GM12878 (cell line): ENCODE measurements at regions not wholly inside any gene's neighbourhood (a gene's known extent, or its start where the extent isn't known, plus 50 kb on each side); places are given as distances from the start of the nearest gene placed in this dataset.
"Not testable (repeated sequence)": the region's sequence is repeated elsewhere in the genome, so short reads cannot be mapped to it uniquely, and the experiment has no call there.

Source experiments
- ATAC-seq: fragments of 200-7000 bp; cut with Tn5 transposase; 3 replicates; pipeline ENCODE4 v1.9.1; 2020; ENCODE audit warnings: mild to moderate bottlenecking, moderate library complexity
- BruUV-seq: library from RNA; stranded (reverse); fragments of 400-500 nt; replicated peaks from 2 replicates; lab custom pipeline; 2021; lab: Mats Ljungman, UMichigan
- CTCF ChIA-PET: fragments of 300-600 bp; sonication (Branson Sonifier 250); formaldehyde crosslinking; extraction: SDS; loops from one replicate; lab custom pipeline; 2021; ENCODE audit warnings: inconsistent platforms; lab: Yijun Ruan, JAX
- POLR2A ChIA-PET: fragments of 350-600 bp; formaldehyde crosslinking; extraction: SDS; loops from one replicate; lab custom pipeline; 2021; ENCODE audit warnings: inconsistent platforms; lab: Charles Lee
- RAD21 ChIA-PET: fragments of 300-600 bp; sonication (Branson Sonifier 250); formaldehyde crosslinking; loops from one replicate; lab custom pipeline; 2023; ENCODE audit warnings: antibody characterized with exemption; ENCODE audit not compliant: unreplicated experiment; lab: Charles Lee
- SMC1A ChIA-PET: fragments of 300-600 bp; sonication (Branson Sonifier 250); formaldehyde crosslinking; loops from one replicate; lab custom pipeline; 2023; ENCODE audit not compliant: unreplicated experiment, uncharacterized antibody; lab: Charles Lee
- DNase-seq: peaks from one replicate; pipeline ENCODE4 v3.0.0-alpha.2; 2011; ENCODE audit warnings: low read depth, low spot score
- FAIRE-seq: peaks from 3 replicates; lab custom pipeline; 2011; peaks lifted over from hg19 to GRCh38; lab: Jason Lieb, UNC
- H2AFZ ChIP-seq: 2 replicates; pipeline ENCODE4 v1.6.0; 2011; ENCODE audit warnings: low read depth, low read length, control low read depth; ENCODE audit not compliant: control insufficient read depth
- H3K27ac ChIP-seq: 2 replicates; pipeline ENCODE4 v1.5.1; 2011; ENCODE audit warnings: control low read depth; ENCODE audit not compliant: control insufficient read depth, insufficient read depth
- H3K27me3 ChIP-seq, 2 experiments: replicated peaks in 1 of 2; 2 replicates each; pipeline versions ENCODE4 v1.6.0 to v1.6.1; 2011; ENCODE audit warnings: low read length in 1 of 2; ENCODE audit not compliant: control insufficient read depth in 2 of 2, insufficient read depth in 2 of 2
- H3K36me3 ChIP-seq, 2 experiments: 2 replicates each; pipeline ENCODE4 v1.5.1; 2011; ENCODE audit warnings: low read length in 1 of 2; ENCODE audit not compliant: control insufficient read depth in 2 of 2, insufficient read depth in 2 of 2
- H3K4me1 ChIP-seq: 2 replicates; pipeline ENCODE4 v1.6.1; 2011; ENCODE audit warnings: mild to moderate bottlenecking, low read length, moderate library complexity, mixed read lengths; ENCODE audit not compliant: control insufficient read depth, insufficient read depth
- H3K4me2 ChIP-seq: 2 replicates; pipeline ENCODE4 v1.6.0; 2011; ENCODE audit warnings: control low read depth; ENCODE audit not compliant: control insufficient read depth, insufficient read depth
- H3K4me3 ChIP-seq: fragments of 200-600 bp; sonication (generic); 2 replicates; pipeline ENCODE4 v1.5.1; 2016
- H3K79me2 ChIP-seq: 2 replicates; pipeline ENCODE4 v1.6.0; 2011; ENCODE audit warnings: low read length; ENCODE audit not compliant: control insufficient read depth, insufficient read depth
- H3K9ac ChIP-seq: 2 replicates; pipeline ENCODE4 v1.8.0; 2011; ENCODE audit warnings: low read length, control low read depth, mixed read lengths; ENCODE audit not compliant: control insufficient read depth, insufficient read depth
- H3K9me3 ChIP-seq: replicated peaks from 3 replicates; pipeline ENCODE4 v1.5.1; 2011; ENCODE audit warnings: mild to moderate bottlenecking, low read length; ENCODE audit not compliant: control insufficient read depth, insufficient read depth
- H4K20me1 ChIP-seq: 2 replicates; pipeline ENCODE4 v1.6.0; 2011; ENCODE audit not compliant: control insufficient read depth, insufficient read depth
- SRF ChIP-seq, 2 experiments: IDR thresholded peaks; 2 replicates each; pipeline ENCODE4 v1.6.1; 2011; ENCODE audit warnings: low read depth in 2 of 2, low read length in 2 of 2, mild to moderate bottlenecking in 1 of 2, moderate library complexity in 1 of 2
- SUPT20H ChIP-seq: IDR thresholded peaks from 2 replicates; pipeline ENCODE4 v1.6.1; 2011; ENCODE audit warnings: low read depth, mild to moderate bottlenecking, low read length, moderate library complexity, borderline replicate concordance; ENCODE audit not compliant: control insufficient read depth
- SUZ12 ChIP-seq: fragments of 200-600 bp; sonication (generic); IDR thresholded peaks from one replicate; pipeline ENCODE4 v1.6.1; 2018; ENCODE audit warnings: antibody characterized with exemption, mild to moderate bottlenecking; ENCODE audit not compliant: unreplicated experiment
- WGBS: methylation state at CpG from one replicate; pipeline ENCODE4 v1.1.6; 2016; ENCODE audit warnings: low lambda C conversion rate; ENCODE audit not compliant: insufficient replicate concordance, insufficient coverage; ENCODE audit errors: missing lambda C conversion rate; 5-methylcytosine and 5-hydroxymethylcytosine counted together
- in situ Hi-C: fragments of 300-500 bp; cut with MboI; formaldehyde crosslinking; loops from 9 replicates; pipeline ENCODE4 v1.14.3; 2018; ENCODE audit warnings: mixed read lengths
- intact Hi-C: fragments of 100-400 bp; cut with micrococcal nuclease; formaldehyde crosslinking; loops from one replicate; pipeline ENCODE4 v1.14.2; 2022; ENCODE audit not compliant: unreplicated experiment
- TF ChIP-seq, protein P1 (sequence below): IDR thresholded peaks from 2 replicates; pipeline ENCODE4 v1.6.1; 2012; ENCODE audit warnings: improper control_type of control experiment, low read depth, low read length; ENCODE audit not compliant: insufficient replicate concordance

- TF ChIP-seq SUPT20H (no peak), SRF (IDR thresholded peaks at IDR 0.05; ENCODE audit: low read depth in 2 of 2, low read length in 2 of 2) (no peak), SUZ12 (no peak)
- TF ChIP-seq, protein P1, sequence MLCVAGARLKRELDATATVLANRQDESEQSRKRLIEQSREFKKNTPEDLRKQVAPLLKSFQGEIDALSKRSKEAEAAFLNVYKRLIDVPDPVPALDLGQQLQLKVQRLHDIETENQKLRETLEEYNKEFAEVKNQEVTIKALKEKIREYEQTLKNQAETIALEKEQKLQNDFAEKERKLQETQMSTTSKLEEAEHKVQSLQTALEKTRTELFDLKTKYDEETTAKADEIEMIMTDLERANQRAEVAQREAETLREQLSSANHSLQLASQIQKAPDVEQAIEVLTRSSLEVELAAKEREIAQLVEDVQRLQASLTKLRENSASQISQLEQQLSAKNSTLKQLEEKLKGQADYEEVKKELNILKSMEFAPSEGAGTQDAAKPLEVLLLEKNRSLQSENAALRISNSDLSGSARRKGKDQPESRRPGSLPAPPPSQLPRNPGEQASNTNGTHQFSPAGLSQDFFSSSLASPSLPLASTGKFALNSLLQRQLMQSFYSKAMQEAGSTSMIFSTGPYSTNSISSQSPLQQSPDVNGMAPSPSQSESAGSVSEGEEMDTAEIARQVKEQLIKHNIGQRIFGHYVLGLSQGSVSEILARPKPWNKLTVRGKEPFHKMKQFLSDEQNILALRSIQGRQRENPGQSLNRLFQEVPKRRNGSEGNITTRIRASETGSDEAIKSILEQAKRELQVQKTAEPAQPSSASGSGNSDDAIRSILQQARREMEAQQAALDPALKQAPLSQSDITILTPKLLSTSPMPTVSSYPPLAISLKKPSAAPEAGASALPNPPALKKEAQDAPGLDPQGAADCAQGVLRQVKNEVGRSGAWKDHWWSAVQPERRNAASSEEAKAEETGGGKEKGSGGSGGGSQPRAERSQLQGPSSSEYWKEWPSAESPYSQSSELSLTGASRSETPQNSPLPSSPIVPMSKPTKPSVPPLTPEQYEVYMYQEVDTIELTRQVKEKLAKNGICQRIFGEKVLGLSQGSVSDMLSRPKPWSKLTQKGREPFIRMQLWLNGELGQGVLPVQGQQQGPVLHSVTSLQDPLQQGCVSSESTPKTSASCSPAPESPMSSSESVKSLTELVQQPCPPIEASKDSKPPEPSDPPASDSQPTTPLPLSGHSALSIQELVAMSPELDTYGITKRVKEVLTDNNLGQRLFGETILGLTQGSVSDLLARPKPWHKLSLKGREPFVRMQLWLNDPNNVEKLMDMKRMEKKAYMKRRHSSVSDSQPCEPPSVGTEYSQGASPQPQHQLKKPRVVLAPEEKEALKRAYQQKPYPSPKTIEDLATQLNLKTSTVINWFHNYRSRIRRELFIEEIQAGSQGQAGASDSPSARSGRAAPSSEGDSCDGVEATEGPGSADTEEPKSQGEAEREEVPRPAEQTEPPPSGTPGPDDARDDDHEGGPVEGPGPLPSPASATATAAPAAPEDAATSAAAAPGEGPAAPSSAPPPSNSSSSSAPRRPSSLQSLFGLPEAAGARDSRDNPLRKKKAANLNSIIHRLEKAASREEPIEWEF, result no peak
Observed at GRCh38 chr15:20407553-20407952, 134.0 kb downstream of the GOLGA6L6 start (continued).

DNA sequence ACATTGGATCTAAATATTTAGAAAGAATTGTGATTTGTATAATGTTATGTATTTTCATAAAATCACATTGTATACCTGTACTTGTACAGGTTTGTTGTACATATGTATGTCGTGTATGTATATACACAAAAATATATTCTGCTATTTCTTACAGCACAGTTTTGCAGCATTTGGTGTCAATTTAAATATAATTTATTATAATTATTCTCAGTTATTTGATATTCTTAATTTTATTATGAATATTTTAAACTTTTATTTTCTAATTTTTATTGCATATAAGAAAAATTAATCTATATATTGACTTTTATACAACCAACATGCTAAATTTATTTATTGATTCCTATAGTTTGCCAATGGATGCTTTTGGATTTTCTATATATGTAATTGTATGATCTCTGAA lies 137.0 kb downstream of the GOLGA6L6 start:
- H3K27ac ChIP-seq, H2AFZ ChIP-seq, intact Hi-C loops, H3K4me1 ChIP-seq, H3K9ac ChIP-seq, H4K20me1 ChIP-seq, CTCF ChIA-PET, BruUV-seq, H3K79me2 ChIP-seq, DNase-seq, SMC1A ChIA-PET, ATAC-seq, H3K27me3 ChIP-seq, H3K4me3 ChIP-seq, in situ Hi-C loops, H3K36me3 ChIP-seq, H3K9me3 ChIP-seq, RAD21 ChIA-PET, FAIRE-seq, H3K4me2 ChIP-seq, POLR2A ChIA-PET: not testable (repeated sequence)
- WGBS, result 6% methylated on average over 1 of the region's 1 CpG

- H3K79me2 ChIP-seq, POLR2A ChIA-PET, H3K4me3 ChIP-seq, ATAC-seq, BruUV-seq, H3K27me3 ChIP-seq, SMC1A ChIA-PET, H3K36me3 ChIP-seq, H3K9me3 ChIP-seq, H3K9ac ChIP-seq, H2AFZ ChIP-seq, H3K27ac ChIP-seq, RAD21 ChIA-PET, DNase-seq, H3K4me1 ChIP-seq, in situ Hi-C loops, H3K4me2 ChIP-seq, FAIRE-seq, intact Hi-C loops, H4K20me1 ChIP-seq, CTCF ChIA-PET: not testable (repeated sequence)
- WGBS, result 45% methylated on average over 3 of the region's 3 CpGs
Observed at GRCh38 chr15:20402586-20402985, 139.0 kb downstream of the GOLGA6L6 start.
